NCI-H82 treated with DMSO at 0.1 percent for 48 hours (cell line): ENCODE measurements at regions not wholly inside any gene's neighbourhood (a gene's known extent, or its start where the extent isn't known, plus 50 kb on each side); places are given as distances from the start of the nearest gene placed in this dataset.

Source experiments
- DNase-seq: peaks from one replicate; lab custom pipeline; 2025; ENCODE audit not compliant: unreplicated experiment; lab: John Stamatoyannopoulos, UW

- no peak for DNase-seq
Observed at GRCh38 chr2:120473522-120474271, 127.8 kb downstream of the INHBB start.

GRCh38 chr2:120474486-120474885 lies 128.6 kb downstream of the INHBB start:
- DNase-seq: no peak

DNA sequence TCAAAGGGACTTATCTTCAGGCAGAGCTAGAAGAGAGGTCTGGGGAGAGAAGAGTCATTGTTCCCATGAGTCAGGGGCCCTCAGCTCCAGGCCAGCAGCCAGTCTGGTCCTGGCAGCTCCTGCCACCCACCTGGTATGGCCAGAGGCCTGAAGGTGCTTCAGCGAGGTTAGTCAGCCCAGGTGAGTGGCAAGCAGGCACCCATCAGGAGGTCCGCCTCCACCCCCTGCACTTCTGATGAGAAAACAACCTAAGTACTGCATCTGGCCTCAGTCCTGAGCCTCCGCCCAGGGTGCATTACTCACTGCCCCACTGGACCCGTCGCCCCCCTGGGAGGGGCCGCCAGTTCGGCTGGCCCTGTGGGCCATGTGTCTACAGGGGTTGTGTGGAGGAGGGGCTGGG lies 130.2 kb downstream of the INHBB start:
- DNase-seq: no peak

GRCh38 chr2:120477198-120477597 lies 131.3 kb downstream of the INHBB start:
- no peak for DNase-seq

- DNase-seq: no peak
Observed at GRCh38 chr2:120477831-120478481, 132.0 kb downstream of the INHBB start.

DNA sequence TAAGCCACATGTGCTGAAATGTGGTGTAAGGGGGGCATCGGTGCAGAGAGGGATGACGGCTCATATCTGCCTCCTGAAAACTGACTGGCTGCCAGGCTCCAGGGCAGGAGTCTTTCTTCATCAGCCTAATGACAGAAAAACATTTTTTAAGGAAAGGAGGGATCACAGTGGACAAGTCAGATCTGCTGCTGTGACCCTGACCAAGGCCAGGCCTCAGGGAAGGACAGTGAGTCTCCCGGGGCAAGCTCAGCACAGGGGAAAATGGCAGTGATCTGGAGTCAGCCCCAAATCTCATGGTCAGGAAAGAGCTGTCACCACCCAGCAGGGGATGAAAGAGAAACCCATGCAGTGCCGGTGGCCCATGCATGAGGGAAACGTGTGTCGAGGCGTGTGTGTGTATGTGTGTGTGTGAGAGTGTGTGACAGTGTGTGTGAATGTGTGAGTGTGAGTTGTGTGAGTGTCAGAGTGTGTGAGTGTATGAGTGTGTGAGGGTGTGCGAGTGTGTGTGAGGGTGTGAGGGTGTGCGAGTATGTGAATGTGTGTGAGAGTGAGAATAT lies 134.5 kb downstream of the INHBB start:
- no peak for DNase-seq

GRCh38 chr2:120480903-120481445 lies 135.0 kb downstream of the INHBB start:
- DNase-seq: no peak

- DNase-seq: no peak
Observed at GRCh38 chr2:120481446-120482194, 135.7 kb downstream of the INHBB start.

GRCh38 chr2:120482334-120482733 lies 136.4 kb downstream of the INHBB start:
- DNase-seq: no peak

GRCh38 chr2:120483355-120483754 lies 137.4 kb downstream of the INHBB start:
- no peak for DNase-seq

GRCh38 chr2:120485096-120485495 lies 139.2 kb downstream of the INHBB start:
- no peak for DNase-seq

- DNase-seq: no peak
Observed at GRCh38 chr2:120486441-120486840, 140.5 kb downstream of the INHBB start.

GRCh38 chr2:120486946-120487345 lies 141.0 kb downstream of the INHBB start:
- no peak for DNase-seq

DNA sequence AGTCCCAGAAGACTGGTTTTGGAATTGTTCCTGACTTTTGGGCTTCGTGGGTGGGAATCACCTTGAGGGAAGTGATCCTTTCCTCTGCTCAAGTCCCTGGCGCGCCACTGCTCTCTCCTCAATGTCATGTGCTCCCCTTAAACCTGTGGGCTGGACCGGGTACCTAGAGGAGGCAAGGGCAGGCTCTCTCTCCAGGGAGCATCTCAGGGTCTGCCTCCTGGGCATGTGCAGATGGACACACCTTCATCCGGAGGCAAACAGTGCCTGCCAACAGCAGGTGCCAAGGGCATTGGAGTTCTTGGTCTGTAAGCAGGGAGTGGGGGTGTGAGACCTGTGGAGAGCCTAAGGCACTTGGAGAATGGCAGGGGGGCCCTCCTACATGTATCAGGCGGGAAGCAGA lies 142.6 kb downstream of the INHBB start:
- no peak for DNase-seq

- no peak for DNase-seq
Observed at GRCh38 chr2:120489023-120489422, 143.1 kb downstream of the INHBB start.

DNA sequence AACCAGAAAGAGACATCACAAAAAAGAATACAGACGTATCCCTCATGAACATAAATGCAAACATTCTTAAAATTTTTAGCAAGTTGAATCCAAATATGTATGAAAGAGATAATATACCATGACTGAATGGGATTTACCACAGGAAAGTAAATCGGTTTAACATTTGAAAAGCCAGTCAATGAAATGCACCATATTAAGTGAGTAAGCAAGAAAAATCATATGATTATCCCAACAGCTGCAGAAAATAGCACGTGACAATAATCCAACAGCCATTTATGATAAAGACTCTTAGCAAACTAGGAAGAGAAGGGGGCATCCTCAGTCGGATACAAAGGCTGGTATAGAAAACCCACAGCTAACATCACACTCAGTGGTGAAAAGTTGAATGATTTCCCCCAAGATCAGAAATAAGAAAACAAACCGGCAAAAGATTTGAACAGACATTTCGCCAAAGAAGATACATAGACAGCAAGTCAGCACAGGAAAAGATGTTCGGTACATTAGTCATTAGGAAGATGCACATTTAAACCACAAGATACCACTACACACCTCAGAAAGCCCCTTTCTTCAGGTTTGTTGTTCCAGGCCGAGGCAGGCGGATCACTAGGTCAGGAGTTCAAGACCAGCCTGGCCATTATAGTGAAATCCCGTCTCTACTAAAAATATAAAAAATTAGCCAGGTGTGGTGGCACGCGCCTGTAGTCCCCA lies 144.3 kb downstream of the INHBB start:
- no peak for DNase-seq

- no peak for DNase-seq
Observed at GRCh38 chr2:120491111-120491625, 145.2 kb downstream of the INHBB start.

- DNase-seq: no peak
Observed at GRCh38 chr2:120493231-120493630, 147.3 kb downstream of the INHBB start.

DNA sequence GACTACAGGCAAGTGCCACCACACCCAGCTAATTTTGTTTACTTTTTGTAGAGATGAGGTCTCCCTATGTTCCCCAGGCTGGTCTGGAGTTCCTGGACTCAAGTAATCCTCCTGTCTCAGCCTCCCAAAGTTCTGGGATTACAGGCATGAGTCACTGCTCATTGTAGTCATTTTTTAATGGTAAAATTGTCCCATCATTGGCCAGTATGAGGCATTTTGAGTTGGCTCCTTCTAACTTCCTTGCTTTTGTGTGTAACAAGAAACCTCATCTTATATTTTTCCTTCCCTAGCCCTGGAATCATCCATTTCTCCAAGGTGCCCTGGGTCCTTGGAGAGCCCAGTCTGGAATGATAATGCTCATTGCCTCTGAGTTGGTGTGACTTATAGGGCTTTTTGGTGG lies 148.5 kb downstream of the INHBB start:
- DNase-seq: no peak

- DNase-seq: no peak
Observed at GRCh38 chr2:120495586-120495985, 149.7 kb downstream of the INHBB start.

- DNase-seq: no peak
Observed at GRCh38 chr2:120496235-120496634, 150.3 kb downstream of the INHBB start.
